IMR-90 (cell line): ENCODE measurements at regions not wholly inside any gene's neighbourhood (a gene's known extent, or its start where the extent isn't known, plus 50 kb on each side); places are given as distances from the start of the nearest gene placed in this dataset.

ENCODE experiments used
- ATAC-seq: fragments of 200-7000 bp; cut with Tn5 transposase; 2 replicates; pipeline ENCODE4 v1.9.1; 2020; ENCODE audit warnings: low read depth, mild to moderate bottlenecking, moderate library complexity
- BruUV-seq: library from RNA; stranded (reverse); fragments of 400-500 nt; replicated peaks from 2 replicates; lab custom pipeline; 2021; lab: Mats Ljungman, UMichigan
- CTCF ChIA-PET: fragments of 300-600 bp; formaldehyde crosslinking; extraction: SDS; loops from one replicate; lab custom pipeline; 2021; ENCODE audit warnings: antibody characterized with exemption; lab: Yijun Ruan, JAX
- POLR2A ChIA-PET: fragments of 300-600 bp; sonication (Branson Sonifier 250); formaldehyde crosslinking; loops from one replicate; lab custom pipeline; 2022; ENCODE audit warnings: antibody characterized with exemption; ENCODE audit not compliant: unreplicated experiment; lab: Charles Lee
- DNase-seq: peaks from one replicate; pipeline ENCODE4 v3.0.0; 2013
- H2AFZ ChIP-seq: replicated peaks from 2 replicates; pipeline ENCODE3; 2013; ENCODE audit warnings: low read length, mild to moderate bottlenecking; ENCODE audit not compliant: poor library complexity
- H2AK5ac ChIP-seq: 2 replicates; pipeline ENCODE4 v1.6.1; 2013; ENCODE audit warnings: low read depth, low read length, inconsistent platforms
- H2AK9ac ChIP-seq: replicated peaks from 2 replicates; pipeline ENCODE3; 2013; ENCODE audit warnings: mild to moderate bottlenecking, low read depth, low read length, moderate library complexity; ENCODE audit not compliant: poor library complexity
- H2BK120ac ChIP-seq: 2 replicates; pipeline ENCODE4 v1.6.1; 2013; ENCODE audit warnings: low read depth, low read length, inconsistent platforms
- H2BK15ac ChIP-seq: 3 replicates; pipeline ENCODE4 v1.6.1; 2013; ENCODE audit warnings: low read depth, low read length, inconsistent platforms
- H2BK20ac ChIP-seq: 2 replicates; pipeline ENCODE4 v1.6.1; 2013; ENCODE audit warnings: low read depth, mild to moderate bottlenecking, inconsistent platforms, low read length, moderate library complexity
- H2BK5ac ChIP-seq: 2 replicates; pipeline ENCODE4 v1.6.1; 2013; ENCODE audit warnings: mild to moderate bottlenecking, low read depth, low read length, inconsistent platforms; ENCODE audit not compliant: poor library complexity, severe bottlenecking
- H3K14ac ChIP-seq: replicated peaks from 2 replicates; pipeline ENCODE4 v1.6.1; 2013; ENCODE audit warnings: low read depth, low read length, inconsistent platforms
- H3K18ac ChIP-seq: 2 replicates; pipeline ENCODE4 v1.6.1; 2013; ENCODE audit warnings: low read depth, low read length, control low read depth
- H3K23ac ChIP-seq: 2 replicates; pipeline ENCODE4 v1.6.1; 2013; ENCODE audit warnings: low read depth, low read length, inconsistent platforms
- H3K27ac ChIP-seq: 2 replicates; pipeline ENCODE4 v1.5.1; 2013; ENCODE audit warnings: mild to moderate bottlenecking, control low read depth, low read length; ENCODE audit not compliant: insufficient read depth
- H3K27me3 ChIP-seq: 2 replicates; pipeline ENCODE4 v1.6.1; 2013; ENCODE audit warnings: low read length; ENCODE audit not compliant: control insufficient read depth, insufficient read depth
- H3K36me3 ChIP-seq: 2 replicates; pipeline ENCODE4 v1.6.1; 2013; ENCODE audit warnings: low read length, mixed read lengths; ENCODE audit not compliant: control insufficient read depth, insufficient read depth
- H3K4ac ChIP-seq: 2 replicates; pipeline ENCODE4 v1.6.1; 2013; ENCODE audit warnings: low read depth, low read length, inconsistent platforms
- H3K4me1 ChIP-seq: 2 replicates; pipeline ENCODE4 v1.6.1; 2013; ENCODE audit warnings: low read length, mixed read lengths; ENCODE audit not compliant: control insufficient read depth, insufficient read depth
- H3K4me2 ChIP-seq: 2 replicates; pipeline ENCODE4 v1.6.1; 2013; ENCODE audit warnings: low read depth, mild to moderate bottlenecking, control low read depth, low read length, moderate library complexity
- H3K4me3 ChIP-seq: 2 replicates; pipeline ENCODE4 v1.5.1; 2013; ENCODE audit warnings: low read depth, mild to moderate bottlenecking, control low read depth, low read length, moderate library complexity; ENCODE audit not compliant: insufficient read depth
- H3K56ac ChIP-seq: 2 replicates; pipeline ENCODE4 v1.6.1; 2013; ENCODE audit warnings: low read length, inconsistent platforms; ENCODE audit not compliant: insufficient read depth; ENCODE audit errors: extremely low read depth
- H3K79me1 ChIP-seq, 2 experiments: 2 replicates each; pipeline ENCODE4 v1.6.1; 2013; ENCODE audit warnings: low read length in 2 of 2, inconsistent platforms in 1 of 2, low read depth in 1 of 2
- H3K9ac ChIP-seq: 2 replicates; pipeline ENCODE4 v1.6.1; 2013; ENCODE audit warnings: low read depth, low read length, control low read depth
- H3K9me1 ChIP-seq: 2 replicates; pipeline ENCODE4 v1.6.1; 2013; ENCODE audit warnings: low read length, inconsistent platforms; ENCODE audit not compliant: insufficient read depth
- H3K9me3 ChIP-seq: 2 replicates; pipeline ENCODE4 v1.6.1; 2013; ENCODE audit warnings: low read length; ENCODE audit not compliant: control insufficient read depth, insufficient read depth
- H4K20me1 ChIP-seq: 2 replicates; pipeline ENCODE4 v1.6.1; 2013; ENCODE audit warnings: low read length, inconsistent platforms; ENCODE audit not compliant: insufficient read depth
- H4K5ac ChIP-seq: 2 replicates; pipeline ENCODE4 v1.6.1; 2013; ENCODE audit warnings: mild to moderate bottlenecking, low read depth, low read length, control low read depth
- H4K8ac ChIP-seq, 2 experiments: 2 replicates each; pipeline ENCODE4 v1.6.1; 2013; ENCODE audit warnings: low read depth in 2 of 2, low read length in 2 of 2, control low read depth in 1 of 2, inconsistent platforms in 1 of 2
- H4K91ac ChIP-seq: 2 replicates; pipeline ENCODE4 v1.6.1; 2013; ENCODE audit warnings: low read depth, low read length, inconsistent platforms; ENCODE audit not compliant: insufficient read depth
- BHLHE40 ChIP-seq: fragments of 150-350 bp; IDR thresholded peaks from 2 replicates; pipeline ENCODE4 v1.6.1; 2016; ENCODE audit warnings: mild to moderate bottlenecking, low read depth, low read length
- CEBPB ChIP-seq: IDR thresholded peaks from 2 replicates; pipeline ENCODE4 v1.6.1; 2012; ENCODE audit warnings: low read depth, low read length, improper control_type of control experiment
- CHD1 ChIP-seq: IDR thresholded peaks from 2 replicates; pipeline ENCODE4 v1.6.1; 2012; ENCODE audit warnings: low read depth, low read length, improper control_type of control experiment
- MAZ ChIP-seq: IDR thresholded peaks from 2 replicates; pipeline ENCODE4 v1.6.1; 2012; ENCODE audit warnings: low read depth, mild to moderate bottlenecking, low read length, improper control_type of control experiment, moderate library complexity, borderline replicate concordance
- MXI1 ChIP-seq: IDR thresholded peaks from 2 replicates; pipeline ENCODE4 v1.6.1; 2012; ENCODE audit warnings: low read depth, mild to moderate bottlenecking, low read length, moderate library complexity, borderline replicate concordance
- POLR2A ChIP-seq: IDR thresholded peaks from 2 replicates; pipeline ENCODE4 v1.6.1; 2012; ENCODE audit warnings: mild to moderate bottlenecking, low read depth, low read length
- RFX5 ChIP-seq: IDR thresholded peaks from 2 replicates; pipeline ENCODE4 v1.8.0; 2012; ENCODE audit warnings: low read depth, mild to moderate bottlenecking, low read length, moderate library complexity
- SMC3 ChIP-seq: fragments of 150-350 bp; IDR thresholded peaks from 2 replicates; pipeline ENCODE4 v1.6.1; 2016; ENCODE audit warnings: low read depth, mild to moderate bottlenecking, antibody characterized with exemption, low read length, moderate library complexity
- WGBS, 2 experiments: methylation state at CpG; one replicate each; pipeline versions ENCODE4 v1.1.5 to v1.1.7; 2013; ENCODE audit warnings: missing lambda C conversion rate in 2 of 2; ENCODE audit not compliant: insufficient read length in 1 of 2; ENCODE audit errors: extremely low coverage in 2 of 2; 5-methylcytosine and 5-hydroxymethylcytosine counted together
- dilution Hi-C: fragments of 300-500 bp; cut with HindIII; formaldehyde crosslinking; loops from one replicate; pipeline ENCODE4 v1.14.3; 2018; ENCODE audit warnings: low sequenced_read_pairs; ENCODE audit not compliant: unreplicated experiment
- in situ Hi-C: fragments of 300-500 bp; cut with MboI; formaldehyde crosslinking; loops from 3 replicates; pipeline ENCODE4 v1.14.3; 2019; ENCODE audit warnings: low sequenced_read_pairs, inconsistent platforms, mixed read lengths
- intact Hi-C: fragments of 100-400 bp; cut with micrococcal nuclease; formaldehyde crosslinking; loops from 2 replicates; pipeline ENCODE4 v1.10.0; 2022
- TF ChIP-seq, protein P1 (sequence below): fragments of 150-350 bp; IDR thresholded peaks from 2 replicates; pipeline ENCODE4 v1.6.1; 2017; ENCODE audit warnings: mild to moderate bottlenecking, antibody characterized with exemption, low read length, low read depth
- TF ChIP-seq, protein P2 (sequence below): conservative IDR thresholded peaks from 2 replicates; pipeline ENCODE4 v1.5.1; 2012; ENCODE audit warnings: mild to moderate bottlenecking, low read depth, low read length, improper control_type of control experiment

DNA sequence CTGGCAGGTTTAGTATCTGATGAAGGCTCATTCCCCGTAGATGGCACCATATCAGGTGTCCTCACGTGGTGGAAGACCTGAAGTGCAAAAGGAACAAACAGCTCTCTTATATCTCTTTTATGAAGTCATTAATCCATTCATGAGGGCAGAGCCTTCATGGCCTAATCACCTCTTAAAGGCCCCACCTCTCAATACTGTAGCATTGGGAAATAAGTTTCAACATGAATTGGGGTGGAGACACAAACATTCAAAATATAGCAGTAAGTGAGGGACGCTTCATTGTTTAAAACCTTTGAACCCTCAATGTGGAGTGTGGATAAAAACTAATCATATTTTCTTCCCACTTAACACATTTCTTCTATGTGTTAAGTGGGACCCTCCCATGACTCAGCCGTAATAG, 489.4 kb upstream of the WWC1 start:
- Histone ChIP-seq H2BK5ac (no peak overlapping the region), H2AK5ac (no peak overlapping the region), H2BK120ac (no peak overlapping the region), H3K23ac (no peak overlapping the region), H3K27ac (no peak overlapping the region), H3K79me1 (no peaks in the 10 kb centered on the region), H3K4me1 (no peaks in the 10 kb centered on the region), H3K9ac (no peak overlapping the region), H4K8ac (no peak overlapping the region), H4K5ac (no peak overlapping the region), H2AFZ (no peak overlapping the region), H2AK9ac (no peak overlapping the region), H3K4me2 (no peak overlapping the region), H3K4ac (no peak overlapping the region), H3K14ac (no peak overlapping the region), H3K9me3 (no peaks in the 10 kb centered on the region), H3K36me3 (no peaks in the 10 kb centered on the region), H2BK20ac (no peak overlapping the region), H3K4me3 (no peak overlapping the region), H3K27me3 (no peaks in the 10 kb centered on the region), H3K56ac (no peak overlapping the region), H2BK15ac (no peak overlapping the region), H4K20me1 (no peaks in the 10 kb centered on the region), H4K91ac (no peak overlapping the region), H3K9me1 (no peaks in the 10 kb centered on the region), H3K18ac (no peak overlapping the region)
- dilution Hi-C loops: no loop called here
- TF ChIP-seq MXI1 (no peak), RFX5 (no peak), MAZ (no peak), BHLHE40 (no peak), CEBPB (no peak), CHD1 (no peak), POLR2A (no peak), SMC3 (no peak)
- TF ChIP-seq, protein P1, sequence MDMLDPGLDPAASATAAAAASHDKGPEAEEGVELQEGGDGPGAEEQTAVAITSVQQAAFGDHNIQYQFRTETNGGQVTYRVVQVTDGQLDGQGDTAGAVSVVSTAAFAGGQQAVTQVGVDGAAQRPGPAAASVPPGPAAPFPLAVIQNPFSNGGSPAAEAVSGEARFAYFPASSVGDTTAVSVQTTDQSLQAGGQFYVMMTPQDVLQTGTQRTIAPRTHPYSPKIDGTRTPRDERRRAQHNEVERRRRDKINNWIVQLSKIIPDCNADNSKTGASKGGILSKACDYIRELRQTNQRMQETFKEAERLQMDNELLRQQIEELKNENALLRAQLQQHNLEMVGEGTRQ: no peak
- TF ChIP-seq, protein P2, sequence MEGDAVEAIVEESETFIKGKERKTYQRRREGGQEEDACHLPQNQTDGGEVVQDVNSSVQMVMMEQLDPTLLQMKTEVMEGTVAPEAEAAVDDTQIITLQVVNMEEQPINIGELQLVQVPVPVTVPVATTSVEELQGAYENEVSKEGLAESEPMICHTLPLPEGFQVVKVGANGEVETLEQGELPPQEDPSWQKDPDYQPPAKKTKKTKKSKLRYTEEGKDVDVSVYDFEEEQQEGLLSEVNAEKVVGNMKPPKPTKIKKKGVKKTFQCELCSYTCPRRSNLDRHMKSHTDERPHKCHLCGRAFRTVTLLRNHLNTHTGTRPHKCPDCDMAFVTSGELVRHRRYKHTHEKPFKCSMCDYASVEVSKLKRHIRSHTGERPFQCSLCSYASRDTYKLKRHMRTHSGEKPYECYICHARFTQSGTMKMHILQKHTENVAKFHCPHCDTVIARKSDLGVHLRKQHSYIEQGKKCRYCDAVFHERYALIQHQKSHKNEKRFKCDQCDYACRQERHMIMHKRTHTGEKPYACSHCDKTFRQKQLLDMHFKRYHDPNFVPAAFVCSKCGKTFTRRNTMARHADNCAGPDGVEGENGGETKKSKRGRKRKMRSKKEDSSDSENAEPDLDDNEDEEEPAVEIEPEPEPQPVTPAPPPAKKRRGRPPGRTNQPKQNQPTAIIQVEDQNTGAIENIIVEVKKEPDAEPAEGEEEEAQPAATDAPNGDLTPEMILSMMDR: no peak
- BruUV-seq: no TSS peak
- ChIA-PET POLR2A (no interaction called here), CTCF (no interaction called here)
- in situ Hi-C loops: no loop called here
- DNase-seq (no peak), ATAC-seq (no peak)
- intact Hi-C loops: no loop called here
- WGBS, 2 experiments: no CpG with 5 or more reads among the region's 4 CpGs
